ENCODE measurements at regions not wholly inside any gene's neighbourhood (a gene's known extent, or its start where the extent isn't known, plus 50 kb on each side); places are given as distances from the start of the nearest gene placed in this dataset.

GRCh38 chr19:29432677-29433076 is 93.1 kb upstream of the VSTM2B start:
- no peak for DNase-seq

DNA sequence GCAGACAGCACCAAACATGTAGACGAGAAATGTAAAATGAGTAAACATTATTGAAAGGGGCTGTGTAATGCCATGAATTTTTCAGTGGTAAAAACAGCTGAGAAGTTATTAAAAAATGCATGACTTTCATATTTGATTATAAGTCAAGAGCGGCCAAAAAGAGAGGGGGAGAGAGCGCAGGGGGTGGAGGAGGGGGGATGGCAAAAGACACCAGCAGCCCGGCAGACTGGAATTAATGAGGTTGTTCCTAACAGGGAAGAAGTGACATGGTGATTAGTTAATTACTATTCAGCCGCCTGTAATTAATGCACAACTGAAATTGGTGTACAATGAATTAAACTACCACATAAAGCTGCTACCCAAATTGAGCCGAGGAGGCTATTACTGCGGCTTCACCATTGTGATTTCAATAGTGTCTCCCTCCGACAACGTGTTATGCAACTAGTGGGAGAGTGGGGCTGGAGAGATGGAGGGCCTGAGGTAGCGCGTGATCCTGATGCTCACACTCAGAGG is 89.1 kb upstream of the VSTM2B start:
- DNase-seq = no peak

DNA sequence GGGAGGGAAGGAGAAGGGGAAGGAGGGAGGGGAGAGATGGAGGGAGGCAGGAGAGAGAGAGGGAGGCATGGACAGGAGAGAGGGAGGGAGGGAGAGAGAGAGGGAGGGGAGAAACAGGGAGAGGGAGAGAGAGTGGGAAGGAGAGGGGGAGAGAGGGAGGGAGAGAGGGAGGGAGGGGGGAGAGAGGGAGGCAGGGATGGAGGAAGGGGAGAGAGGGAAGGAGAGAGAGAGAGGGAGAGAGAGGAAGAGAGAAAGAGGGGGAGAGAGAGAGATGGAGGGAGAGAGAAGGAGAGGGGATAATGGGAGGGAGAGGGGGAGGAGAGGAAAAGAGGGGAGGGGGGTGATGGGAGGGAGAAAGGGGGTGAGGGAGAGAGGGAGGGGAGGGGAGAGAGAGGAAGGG is 86.8 kb upstream of the VSTM2B start:
- no peak for DNase-seq

DNA sequence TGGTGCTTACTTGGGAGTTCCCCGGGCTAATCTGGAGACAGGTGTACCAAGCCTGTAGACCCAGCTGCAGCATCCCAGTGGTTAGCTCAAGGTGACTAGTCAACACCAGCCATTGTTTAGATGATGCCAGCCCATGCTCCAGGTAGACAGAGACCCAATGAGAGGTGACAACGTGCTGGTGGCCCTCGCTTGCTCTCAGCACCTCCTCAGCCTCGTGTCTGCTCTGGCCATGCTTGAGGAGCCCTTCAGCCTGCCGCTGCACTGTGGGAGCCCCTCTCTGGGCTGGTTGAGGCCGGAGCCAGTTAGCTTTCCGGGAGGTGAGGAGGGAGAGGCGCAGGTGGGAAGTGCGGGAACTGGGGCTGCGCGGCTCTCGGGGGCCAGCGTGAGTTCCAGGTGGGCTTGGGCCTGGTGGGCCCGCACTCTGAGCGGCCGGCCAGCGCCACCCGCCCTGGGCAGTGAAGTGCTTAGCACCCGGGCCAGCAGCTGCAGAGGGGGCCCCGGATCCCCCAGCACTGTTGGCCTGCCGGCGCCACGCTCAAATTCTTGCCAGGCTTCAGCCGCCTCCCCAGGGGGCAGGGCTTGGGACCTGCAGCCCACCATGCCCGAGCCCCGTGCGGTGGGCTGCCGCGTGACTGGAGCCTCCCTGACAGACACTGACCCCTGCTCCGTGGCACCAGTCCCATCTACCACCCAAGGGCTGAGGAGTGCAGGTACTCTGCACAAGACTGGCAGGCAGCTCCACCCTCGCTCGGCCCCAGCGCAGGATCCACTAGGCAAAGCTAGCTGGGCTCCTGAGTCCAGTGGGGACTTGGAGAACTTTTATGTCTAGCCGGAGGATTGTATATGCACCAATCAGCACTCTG is 85.9 kb upstream of the VSTM2B start:
- no peak for DNase-seq

DNA sequence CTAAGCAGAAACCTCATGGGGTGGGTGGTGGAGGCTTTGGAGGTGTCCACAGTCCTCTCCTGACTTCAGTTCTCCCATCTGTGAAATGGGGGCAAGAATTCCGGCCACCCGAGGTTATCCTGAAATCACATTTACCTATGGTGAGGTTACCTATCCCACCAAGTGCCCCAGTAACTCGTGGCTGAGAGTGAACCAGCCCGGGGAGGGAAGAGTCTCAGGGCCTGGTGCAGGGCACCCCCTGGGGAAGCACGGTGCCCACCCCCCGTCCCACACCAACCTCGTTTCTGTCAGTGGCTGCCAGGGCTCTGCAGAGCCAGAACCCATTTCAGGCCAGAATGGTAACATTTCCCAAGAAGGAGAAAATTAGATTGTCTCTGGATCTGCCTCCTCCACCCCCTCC is 83.7 kb upstream of the VSTM2B start:
- no peak for DNase-seq

GRCh38 chr19:29442910-29443309 is 82.9 kb upstream of the VSTM2B start:
- no peak for DNase-seq

- no peak for DNase-seq
These were observed 80.5 kb upstream of the VSTM2B start for GRCh38 chr19:29445246-29445645.

DNA sequence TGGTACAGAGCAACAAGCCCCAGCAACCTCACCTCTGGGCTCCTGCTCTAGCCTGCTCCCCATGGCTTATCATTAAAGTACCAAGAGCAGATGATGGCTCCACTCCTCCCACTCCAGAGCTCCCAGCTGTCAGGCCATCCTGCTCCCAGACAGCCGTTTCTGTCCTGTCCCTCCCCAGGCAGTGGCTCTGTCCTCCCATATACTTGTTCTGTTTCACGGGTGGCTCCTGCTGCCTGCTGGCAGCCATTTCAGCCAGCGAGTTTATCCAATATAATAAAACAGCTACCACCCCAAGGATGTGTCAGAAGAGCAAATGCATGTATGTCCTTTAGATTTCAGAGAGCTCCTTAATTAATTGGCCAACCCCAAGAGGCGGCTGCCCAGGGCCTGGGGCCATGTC is 79.4 kb upstream of the VSTM2B start:
- DNase-seq = no peak

DNA sequence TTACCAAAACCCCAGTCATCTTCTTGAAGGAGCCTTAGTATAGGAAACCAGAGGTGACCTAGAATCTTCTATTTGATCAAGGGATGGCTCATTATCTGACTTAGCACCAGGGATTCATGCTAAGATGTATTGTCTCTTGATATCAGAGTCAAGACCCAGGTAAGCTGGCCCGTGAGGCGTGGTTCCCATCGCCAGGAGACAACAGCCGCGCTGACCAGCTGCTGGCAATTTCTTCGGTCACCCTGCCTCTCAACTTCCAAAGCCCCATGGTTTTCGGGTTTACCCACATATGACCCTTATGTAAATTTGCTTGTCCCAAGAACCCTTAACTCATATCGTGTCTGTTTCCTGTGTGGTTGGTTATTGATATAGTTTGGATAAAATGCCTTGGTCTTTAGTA is 77.7 kb upstream of the VSTM2B start:
- no peak for DNase-seq

- DNase-seq = no peak
These were observed 76.4 kb upstream of the VSTM2B start for GRCh38 chr19:29449371-29449770.

- DNase-seq = no peak
These were observed 75.5 kb upstream of the VSTM2B start for GRCh38 chr19:29450306-29450705.

GRCh38 chr19:29450812-29451211 is 75.0 kb upstream of the VSTM2B start:
- DNase-seq = no peak

GRCh38 chr19:29454109-29454508 is 71.7 kb upstream of the VSTM2B start:
- DNase-seq = no peak

GRCh38 chr19:29457413-29457812 is 68.4 kb upstream of the VSTM2B start:
- DNase-seq = no peak

DNA sequence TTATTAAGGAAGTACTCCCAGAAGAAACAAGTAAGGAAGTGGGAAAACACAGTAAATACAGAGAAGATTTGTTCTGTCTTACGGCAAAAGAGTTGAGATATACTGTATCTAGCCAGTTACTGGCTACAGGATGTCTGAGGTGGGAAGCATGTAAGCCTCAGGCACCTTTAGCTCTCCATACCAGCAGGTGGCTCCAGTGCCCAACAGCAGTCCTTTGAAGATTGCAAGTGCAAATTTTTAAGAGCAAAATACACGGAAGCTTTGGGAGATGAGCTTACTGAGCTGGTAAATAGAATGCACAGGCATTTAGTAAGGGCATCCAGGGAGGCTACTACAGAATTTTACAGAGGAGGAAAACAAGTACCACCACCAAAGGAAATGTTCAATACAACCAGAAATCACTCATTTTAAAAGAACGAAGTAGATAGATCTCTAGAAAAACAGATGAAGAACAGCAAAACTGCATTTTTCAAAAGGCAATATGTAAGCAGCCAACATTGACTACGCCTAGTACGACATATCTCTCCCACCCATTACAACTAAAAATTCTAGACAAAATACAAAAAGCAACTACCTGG is 57.9 kb upstream of the VSTM2B start:
- DNase-seq = no peak

GRCh38 chr19:29475469-29475868 is 50.3 kb upstream of the VSTM2B start:
- no peak for DNase-seq
